PC-9 (cell line): ENCODE measurements at regions not wholly inside any gene's neighbourhood (a gene's known extent, or its start where the extent isn't known, plus 50 kb on each side); places are given as distances from the start of the nearest gene placed in this dataset.

Experiments used
- EZH2 ChIP-seq: fragments of 200-600 bp; sonication (generic); IDR thresholded peaks from 2 replicates; pipeline ENCODE4 v1.8.0; 2017; ENCODE audit warnings: antibody characterized with exemption, low read depth
- TF ChIP-seq, protein P1 (sequence below): fragments of 200-600 bp; sonication (generic); conservative IDR thresholded peaks from 2 replicates; pipeline ENCODE4 v1.6.1; 2017; ENCODE audit warnings: mixed run types, antibody characterized with exemption, mild to moderate bottlenecking, moderate library complexity

DNA sequence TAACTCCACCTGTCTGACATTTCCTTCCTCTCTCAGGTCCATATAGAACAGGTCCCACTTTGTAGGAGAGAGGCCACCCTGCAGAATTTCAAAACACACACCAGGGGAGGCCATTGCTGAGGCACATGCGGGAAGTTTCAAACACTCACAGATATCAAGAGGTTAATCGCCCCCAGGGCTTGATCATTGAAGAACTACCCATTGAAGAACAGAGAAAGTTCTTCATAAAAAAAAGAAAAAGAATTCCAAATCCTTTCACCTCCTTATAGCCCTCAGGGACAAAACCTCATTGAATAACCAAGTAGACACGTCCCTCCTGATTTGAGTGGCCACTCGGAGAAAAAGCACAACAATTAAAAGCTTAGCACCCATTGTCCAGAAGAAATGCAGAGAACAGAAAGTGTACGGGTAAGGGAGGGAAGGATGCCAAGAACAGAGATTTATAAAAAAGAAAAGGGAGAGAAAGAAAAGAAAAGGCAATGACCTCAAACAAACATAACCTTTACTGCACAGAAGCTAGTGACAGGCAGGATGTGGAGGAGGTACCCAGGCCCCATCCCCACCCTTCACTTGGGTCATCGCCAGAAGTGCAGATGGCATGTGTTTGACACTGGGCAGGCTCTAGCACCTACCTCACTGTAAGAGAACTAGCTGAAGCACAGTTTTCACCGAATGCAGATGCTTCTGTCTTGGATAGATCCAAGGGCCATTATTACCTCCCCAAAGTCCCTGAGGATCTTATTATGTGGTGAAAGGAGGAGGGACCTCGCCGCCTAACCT is 112.3 kb upstream of the HES1 start:
- TF ChIP-seq, protein P1, sequence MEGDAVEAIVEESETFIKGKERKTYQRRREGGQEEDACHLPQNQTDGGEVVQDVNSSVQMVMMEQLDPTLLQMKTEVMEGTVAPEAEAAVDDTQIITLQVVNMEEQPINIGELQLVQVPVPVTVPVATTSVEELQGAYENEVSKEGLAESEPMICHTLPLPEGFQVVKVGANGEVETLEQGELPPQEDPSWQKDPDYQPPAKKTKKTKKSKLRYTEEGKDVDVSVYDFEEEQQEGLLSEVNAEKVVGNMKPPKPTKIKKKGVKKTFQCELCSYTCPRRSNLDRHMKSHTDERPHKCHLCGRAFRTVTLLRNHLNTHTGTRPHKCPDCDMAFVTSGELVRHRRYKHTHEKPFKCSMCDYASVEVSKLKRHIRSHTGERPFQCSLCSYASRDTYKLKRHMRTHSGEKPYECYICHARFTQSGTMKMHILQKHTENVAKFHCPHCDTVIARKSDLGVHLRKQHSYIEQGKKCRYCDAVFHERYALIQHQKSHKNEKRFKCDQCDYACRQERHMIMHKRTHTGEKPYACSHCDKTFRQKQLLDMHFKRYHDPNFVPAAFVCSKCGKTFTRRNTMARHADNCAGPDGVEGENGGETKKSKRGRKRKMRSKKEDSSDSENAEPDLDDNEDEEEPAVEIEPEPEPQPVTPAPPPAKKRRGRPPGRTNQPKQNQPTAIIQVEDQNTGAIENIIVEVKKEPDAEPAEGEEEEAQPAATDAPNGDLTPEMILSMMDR = no peak
- no peak for TF ChIP-seq EZH2
